ENCODE measurements at regions not wholly inside any gene's neighbourhood (a gene's known extent, or its start where the extent isn't known, plus 50 kb on each side); places are given as distances from the start of the nearest gene placed in this dataset.
A peak's percentile ranks its signal among the peaks of the same experiment; 100 is the strongest.
"Not testable (repeated sequence)": the region's sequence is repeated elsewhere in the genome, so short reads cannot be mapped to it uniquely, and the experiment has no call there.

DNA sequence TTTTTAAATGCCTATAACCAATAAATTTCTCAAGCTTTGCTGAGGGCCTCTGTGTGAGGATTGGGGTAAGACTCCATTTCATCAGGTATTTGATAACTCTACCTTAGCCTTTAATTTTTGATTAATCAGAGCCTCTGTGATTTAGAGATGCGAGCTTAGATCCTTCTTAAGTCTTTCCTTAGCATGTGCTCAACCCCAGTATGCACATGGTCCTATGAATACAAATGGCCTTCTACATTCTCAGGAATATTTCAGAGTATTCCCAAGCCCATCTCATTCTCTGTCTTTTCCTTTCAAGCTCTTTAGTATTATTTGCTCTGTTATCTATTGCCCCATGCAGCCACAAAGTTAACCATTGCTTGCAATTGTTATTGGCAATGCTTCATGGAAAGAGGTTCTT is 1407.7 kb downstream of the LRFN5 start:
- no peak for DNase-seq

DNA sequence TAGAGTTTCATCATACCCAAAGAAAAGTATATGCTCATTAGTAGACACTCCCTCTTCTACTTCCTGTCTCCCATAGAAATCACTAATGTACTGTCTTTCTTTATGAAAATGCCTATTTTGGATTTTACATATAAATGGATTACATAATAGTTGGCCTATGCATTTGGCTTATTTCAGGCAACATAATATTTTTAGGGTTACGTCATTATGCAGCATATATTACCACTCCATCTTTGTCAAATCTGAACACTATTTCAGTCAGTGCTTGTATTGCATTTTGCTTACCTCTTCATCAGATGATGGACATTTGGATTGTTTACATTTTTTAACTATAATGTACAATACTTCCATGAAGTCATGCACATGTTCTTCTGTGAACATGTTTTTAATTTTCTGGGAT is 1406.1 kb downstream of the LRFN5 start:
- DNase-seq = no peak

DNA sequence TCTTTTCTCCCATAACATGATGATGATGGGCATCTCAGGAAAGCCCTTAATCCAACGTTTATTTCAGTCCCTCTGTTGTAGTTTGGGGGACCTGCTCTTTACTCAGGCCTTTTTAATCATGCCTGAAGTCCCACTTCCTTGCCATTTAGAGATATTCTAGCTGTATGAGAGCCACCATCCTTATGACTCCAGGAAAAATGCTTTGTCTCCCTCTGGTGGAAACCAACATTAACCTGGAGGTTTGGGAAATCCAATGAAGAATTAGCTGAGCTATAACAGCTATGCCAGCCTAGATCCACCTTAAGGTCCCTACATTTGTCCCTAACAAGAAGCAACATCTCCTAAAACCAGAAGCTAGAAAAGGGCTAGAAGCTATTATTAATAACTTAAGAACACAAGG is 1399.1 kb downstream of the LRFN5 start:
- peak in 1 of 2 experiments; percentile 54 for DNase-seq

DNA sequence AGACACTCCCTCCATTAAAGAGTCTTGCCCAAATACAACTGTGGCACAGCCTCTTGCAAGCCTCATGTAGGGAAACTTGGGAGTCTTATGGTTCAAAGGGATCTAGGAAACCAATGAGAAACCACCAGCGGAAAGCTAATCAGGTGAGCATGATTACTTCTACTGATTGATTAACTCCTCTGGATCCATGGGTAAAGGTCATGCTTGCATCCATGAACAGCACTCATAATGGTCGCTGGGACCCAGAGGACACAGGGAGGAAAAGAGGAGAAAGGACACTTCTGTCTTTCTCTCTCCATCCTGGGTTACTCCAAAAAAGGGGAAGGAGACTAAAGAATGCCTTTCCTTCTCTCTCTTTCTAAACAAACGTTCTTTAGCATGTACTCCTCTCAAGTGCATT is 1397.2 kb downstream of the LRFN5 start:
- peak in 1 of 2 experiments; percentile 9 for DNase-seq

DNA sequence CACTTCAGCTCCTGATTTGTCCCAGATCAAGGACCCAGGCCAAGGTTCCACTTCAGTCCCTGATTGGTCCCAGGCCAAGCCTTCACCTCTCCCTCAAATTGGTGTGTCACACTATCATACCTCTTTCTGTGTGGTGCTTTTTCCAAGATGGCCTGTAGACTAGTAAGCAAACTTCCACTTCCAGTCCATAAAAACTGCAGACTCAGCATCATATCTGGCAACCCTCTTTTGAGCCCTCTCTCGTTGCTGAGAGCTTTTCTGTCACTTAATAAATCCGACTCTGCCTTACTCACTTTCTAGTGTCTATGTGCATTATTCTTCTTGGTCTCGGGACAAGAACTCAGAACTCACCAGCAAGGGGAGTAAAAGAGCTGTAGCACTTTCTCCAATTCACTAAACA is 1395.1 kb downstream of the LRFN5 start:
- no peak for DNase-seq

DNA sequence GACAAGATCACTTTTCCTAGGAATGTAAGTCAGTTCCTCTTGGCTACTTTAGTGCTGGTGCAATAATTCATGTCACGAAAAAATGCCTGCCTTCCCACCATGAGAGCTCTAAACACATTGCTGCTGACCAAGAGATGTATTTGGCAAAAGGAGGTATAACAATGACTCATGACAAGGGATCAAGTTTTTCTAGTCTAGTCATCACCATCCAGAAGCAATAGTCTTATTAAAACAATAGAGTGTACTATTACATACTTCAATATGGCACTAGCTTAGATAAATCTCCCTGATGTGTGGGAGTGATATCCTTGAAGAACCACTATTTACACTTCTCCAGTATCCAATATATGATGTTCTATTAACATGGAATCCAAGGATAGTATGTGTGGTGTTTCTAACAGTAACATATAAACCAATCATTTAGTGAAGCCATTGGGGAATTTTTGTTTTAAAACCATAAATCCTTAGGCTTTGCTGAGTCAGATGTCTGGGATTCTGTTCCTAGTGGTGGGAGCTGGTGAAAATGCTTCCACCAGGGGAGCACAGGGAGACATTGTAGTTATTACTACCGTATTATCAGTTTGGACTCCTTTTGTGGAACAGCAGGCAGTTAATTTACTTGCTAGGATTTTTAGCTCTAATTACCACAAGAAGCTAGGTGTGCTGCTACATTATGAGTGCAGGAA is 1387.5 kb downstream of the LRFN5 start:
- peak in 1 of 2 experiments; percentile 26 for DNase-seq

DNA sequence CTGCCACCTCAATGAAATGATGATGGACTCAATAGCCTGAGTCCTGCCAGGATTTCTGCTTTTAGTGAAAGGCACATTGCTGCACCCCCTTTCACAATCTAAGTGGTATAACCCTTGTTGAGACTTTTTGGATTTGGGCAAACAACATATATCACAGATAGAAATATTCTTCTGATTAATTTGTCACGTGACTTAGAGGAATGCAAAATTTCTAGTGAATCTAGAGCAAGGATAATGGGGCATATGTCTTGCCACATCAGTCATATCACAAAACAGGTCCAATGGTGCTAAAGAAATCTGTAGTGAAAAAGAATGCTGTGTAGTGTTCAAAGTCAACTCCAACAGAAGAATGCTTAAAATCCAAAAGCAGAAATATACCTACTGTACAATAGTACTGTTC is 1386.3 kb downstream of the LRFN5 start:
- DNase-seq = no peak

DNA sequence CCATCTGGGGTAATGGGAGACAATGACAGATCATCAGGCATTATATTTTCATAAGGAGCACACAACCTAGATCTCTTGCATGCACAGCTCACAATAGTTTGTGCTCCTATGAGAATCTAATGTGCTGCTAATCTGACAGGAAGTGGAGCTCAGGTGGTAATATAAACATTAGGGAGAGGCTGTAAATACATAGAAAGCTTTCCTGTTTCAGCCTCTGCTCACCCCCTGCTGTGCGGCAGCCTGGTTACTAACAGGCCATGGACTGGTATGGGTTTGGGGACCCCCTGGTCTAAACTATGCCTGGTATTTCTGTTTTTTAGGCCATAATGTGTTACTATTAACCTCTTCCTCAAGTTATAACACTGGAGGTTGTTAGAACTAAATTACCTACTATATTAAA is 1373.7 kb downstream of the LRFN5 start:
- no peak for DNase-seq

DNA sequence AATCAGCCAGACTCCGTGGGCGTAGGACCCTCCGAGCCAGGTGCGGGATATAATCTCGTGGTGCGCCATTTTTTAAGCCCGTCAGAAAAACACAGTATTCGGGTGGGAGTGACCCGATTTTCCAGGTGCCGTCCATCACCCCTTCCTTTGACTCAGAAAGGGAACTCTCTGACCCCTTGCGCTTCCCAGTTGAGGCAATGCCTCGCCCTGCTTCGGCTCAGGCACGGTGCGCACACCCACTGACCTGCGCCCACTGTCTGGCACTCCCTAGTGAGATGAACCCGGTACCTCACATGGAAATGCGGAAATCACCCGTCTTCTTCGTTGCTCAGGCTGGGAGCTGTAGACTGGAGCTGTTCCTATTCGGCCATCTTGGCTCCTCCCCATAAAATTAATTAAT is 1366.5 kb downstream of the LRFN5 start:
- DNase-seq = not testable (repeated sequence)

DNA sequence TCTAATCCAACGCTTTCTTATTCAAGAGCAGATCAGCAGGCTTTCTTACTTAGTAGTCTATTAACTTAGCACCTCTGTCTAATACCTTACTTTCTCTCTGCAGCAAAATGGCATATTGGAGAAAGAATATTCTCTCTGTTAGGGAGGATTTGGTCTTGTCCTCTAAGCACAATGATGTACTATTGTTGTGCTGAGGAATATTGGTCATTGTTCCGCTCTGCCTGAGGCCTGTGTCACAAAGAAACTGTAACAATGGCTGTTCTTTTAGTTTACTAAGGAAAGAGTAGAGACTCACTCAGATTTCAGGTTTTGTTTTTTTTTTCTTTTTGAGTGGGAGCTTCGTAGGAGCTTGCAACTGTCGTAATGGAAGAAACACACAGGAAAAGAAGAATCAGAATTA is 1358.8 kb downstream of the LRFN5 start:
- DNase-seq = no peak

DNA sequence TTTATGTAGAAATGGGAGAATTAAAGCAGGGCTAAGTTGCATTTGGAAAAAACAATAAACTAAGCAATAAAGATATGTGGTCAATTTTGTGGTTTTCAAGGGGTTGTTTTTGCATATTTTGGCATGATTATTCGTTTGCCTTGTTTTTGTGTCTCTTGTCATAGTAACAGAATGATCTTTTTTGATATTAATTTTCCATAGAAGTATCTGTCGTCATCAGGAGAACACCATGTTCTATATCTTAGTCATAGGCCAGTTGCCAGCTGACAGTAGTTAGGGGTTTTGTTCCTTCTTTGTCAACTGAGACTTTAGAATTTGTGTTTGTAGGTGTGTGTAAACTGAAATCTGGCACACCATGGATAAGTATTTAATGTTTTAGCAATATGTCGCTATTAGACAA is 1354.8 kb downstream of the LRFN5 start:
- no peak for DNase-seq

DNA sequence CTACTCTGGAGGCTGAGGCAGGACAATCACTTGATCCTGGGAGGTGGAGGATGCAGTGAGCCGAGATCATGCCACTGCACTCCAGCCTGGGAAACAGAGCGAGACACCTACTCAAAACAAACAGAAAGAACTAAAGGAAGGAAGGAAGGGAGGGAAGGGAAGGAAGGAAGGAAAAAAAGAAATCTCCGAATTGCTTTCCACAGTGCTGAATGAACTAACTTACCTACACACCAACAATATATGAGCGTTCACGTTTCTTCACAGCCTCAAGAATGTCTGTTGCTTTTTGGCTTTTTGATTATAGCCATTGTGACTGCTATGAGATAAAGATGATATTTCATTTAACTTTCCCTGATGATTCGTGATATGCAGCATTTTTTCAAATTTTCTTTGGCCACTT is 1343.7 kb downstream of the LRFN5 start:
- no peak for DNase-seq

DNA sequence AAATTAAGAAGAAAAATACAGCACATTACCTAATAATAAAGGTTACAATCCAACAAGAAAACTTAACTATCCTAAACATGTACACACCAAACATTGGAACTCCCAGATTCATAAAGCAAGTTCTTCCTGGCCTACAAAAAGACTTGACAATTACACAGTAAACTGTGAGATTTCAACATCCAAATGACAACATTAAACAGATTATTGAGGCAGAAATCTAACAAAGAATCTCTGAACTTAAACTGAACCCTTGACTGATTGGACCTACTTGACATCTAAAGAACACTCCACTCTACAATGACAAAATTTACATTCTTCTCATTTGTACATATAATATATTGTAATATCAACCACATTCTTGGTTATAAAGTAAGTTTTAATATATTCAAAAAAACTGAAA is 1341.3 kb downstream of the LRFN5 start:
- DNase-seq = no peak

DNA sequence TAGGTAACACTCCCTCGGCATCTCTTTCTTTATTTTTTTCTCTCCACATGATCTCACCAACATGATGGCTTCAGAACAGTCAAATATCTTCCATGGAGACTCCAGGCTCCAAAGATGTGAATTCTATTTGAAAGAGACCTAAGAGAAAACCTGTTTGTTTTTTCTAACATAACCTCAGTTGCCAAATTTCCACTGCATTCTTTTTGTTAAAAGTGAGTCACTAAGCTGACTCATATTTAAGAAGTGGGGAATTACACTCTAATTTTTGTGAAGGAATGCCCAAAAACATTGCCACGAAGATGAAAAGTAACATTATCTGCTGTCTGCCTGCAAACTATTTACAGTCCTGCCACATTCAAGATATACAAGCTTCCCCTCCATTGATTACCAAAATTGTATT is 1337.6 kb downstream of the LRFN5 start:
- DNase-seq = no peak

DNA sequence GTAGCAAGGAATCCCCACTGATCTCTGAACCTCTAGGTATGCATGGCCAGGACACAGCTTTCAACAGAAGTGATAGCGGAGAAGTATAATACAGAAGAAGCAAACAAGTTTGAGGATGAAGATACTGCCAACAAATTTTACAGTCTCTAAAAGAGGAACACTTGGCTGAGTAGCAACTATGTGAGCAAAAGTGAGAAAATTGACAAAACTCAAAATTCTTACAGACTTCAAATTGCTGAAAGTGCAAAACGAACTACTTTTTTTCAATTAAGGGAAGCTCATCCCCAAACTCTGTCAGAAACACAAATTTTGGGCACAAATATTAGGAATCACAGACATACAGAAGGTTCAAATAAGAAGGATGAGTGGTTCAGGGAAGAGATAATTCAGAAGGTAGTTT is 1324.6 kb downstream of the LRFN5 start:
- no peak for DNase-seq

DNA sequence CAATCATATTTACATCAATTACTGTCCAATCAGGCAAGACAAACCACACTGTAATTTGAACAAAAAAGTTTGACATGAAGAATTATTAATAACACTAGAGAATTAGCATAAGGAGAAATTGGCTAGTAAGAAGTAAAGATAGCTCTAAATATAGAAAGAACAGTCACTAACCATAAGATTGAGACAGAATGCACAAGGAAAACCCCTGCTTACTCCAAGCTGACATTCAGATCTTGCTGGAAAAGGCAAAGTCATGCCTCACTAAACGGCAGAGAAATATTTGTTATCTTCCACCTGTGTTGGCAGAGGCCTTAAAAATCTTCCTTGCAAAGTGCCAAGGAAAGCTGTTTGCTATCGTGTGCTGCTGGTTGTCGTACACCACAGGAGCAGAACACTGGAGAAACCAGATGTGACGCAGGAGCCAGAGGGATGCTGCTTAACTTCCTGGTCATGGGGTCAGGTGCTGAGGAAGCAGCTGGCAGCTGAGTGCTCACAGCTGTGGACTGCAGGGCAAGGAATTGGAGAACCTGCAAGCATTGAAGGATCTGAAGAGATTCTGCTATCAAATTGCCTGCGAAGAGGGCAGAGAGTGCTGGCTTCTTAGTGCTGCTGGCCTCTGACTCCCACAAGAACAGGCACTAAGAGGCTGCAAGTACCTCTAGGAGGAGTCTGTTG is 1323.3 kb downstream of the LRFN5 start:
- DNase-seq = peak; percentile 54 to 95

DNA sequence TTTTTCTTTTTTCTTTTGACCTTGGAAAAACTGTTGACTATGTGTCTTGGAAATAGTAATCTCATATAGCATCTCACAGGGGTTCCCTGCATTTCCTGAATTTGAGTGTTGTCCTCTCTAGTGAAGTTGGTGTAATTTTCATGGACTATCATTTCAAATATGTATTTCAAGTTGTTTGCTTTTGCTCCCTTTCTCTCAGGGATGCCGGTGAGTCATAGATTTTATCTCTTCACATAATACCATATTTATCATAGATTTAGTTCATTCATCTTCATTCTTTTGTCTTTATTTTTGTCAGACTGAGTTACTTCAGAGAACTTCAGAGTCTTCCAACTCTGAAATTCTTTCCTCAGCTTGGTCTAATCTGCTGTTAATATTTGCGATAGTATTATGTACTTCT is 1320.6 kb downstream of the LRFN5 start:
- no peak for DNase-seq

DNA sequence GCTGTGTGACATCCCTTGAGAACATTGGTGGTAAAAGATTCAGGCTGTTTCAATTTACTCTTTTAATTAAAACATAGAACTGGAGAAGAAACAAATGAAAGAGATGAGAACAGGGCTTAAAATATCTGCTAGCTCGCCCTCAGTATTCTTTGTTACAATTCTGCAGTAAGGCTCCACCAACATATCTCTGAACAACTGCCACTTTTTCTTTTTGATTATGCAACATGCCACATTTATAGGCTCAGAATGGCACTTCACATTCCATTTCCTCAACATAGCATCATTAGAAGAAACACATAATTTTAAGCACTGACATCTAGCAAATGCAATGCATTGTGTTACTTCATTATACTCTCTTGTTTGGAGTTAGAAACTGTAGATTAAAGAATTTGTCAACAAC is 1315.2 kb downstream of the LRFN5 start:
- DNase-seq = no peak

DNA sequence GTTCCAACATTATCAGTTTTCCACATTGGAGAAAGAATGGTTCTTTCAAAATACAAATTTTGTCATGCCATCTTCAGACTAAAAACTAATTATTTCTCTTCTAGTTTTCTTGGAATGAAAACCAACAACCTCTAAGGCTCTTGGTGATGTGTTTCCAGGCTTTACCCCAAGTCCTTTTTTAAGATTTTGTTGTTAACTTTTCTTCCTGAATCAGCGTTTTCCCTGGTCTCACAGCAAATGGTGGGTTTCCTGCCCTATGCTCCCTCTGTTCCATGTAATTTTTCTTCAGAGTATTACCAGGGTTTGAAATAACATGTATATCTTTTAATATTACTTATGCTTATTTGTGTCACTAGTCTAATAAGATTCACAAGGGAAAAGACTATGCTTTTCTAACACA is 1311.9 kb downstream of the LRFN5 start:
- DNase-seq = no peak

DNA sequence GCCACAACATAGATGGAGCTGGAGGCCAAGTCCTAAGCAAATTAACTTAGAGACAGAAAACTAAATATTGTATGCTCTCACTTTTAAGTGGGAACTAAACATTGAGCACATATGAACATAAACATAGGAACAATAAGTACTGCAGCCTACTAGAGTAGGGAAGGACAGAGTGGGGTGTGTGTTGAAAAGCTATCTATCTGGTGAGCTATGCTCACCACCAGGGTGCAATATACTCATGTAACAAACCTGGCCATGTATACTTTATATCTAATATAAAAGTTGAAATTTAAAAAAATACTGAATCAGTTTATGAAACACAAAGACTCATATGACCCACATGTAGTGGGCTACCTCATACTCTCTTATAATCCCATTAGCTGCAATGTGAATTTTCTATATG is 1305.0 kb downstream of the LRFN5 start:
- no peak for DNase-seq

DNA sequence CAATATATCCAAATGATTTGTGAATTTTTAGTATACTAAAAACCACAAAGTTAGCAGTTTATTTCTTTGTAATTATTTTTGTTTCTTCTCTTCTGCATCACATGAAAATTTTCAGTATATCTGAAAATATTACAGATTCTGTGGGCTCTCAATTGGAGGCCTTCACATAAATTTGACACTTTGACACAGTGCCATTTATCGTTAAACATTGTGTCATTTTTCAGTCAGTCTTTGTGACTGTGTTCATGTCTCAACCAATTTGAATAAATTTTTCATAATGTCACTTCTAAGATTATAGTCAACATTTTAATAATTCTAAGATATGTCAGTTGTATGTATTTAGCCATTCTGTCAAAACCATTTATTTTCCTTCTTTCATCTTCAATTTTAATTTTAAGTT is 1303.0 kb downstream of the LRFN5 start:
- DNase-seq = no peak

DNA sequence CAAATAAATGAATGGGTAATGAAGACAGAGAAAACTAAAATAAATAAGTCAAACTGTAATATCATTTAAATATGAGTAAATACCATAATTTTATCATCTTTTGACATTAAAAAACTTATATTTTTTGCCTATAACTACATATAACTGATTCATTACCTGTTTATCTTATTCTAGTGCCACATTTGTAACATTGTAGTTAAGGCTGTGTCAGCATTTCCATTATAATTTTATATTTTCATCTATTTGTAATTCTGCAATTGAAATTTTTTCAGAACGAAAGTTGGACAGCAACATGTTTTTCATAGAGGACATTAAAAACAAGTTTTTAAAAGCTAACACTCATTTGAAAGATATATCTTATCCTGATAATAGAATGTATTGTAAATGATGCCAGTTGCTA is 1286.5 kb downstream of the LRFN5 start:
- DNase-seq = no peak

DNA sequence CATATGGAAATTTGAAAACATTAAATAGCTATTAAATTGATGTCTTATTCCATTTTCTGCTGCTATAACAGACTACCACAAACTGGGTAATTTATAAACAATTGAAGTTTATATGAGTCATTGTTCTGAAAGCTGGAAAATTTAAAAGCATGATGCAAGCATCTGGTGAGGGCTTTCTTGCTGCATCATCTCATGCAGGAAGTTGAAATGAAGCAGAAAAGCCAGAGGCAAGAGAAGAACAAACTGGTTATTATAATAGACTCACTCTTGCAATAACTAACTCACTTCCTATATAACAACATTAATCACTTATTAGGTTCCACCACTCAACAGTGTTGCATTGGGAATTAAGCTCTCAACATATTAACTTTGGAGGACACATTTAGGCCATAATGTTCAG is 1277.4 kb downstream of the LRFN5 start:
- DNase-seq = no peak

DNA sequence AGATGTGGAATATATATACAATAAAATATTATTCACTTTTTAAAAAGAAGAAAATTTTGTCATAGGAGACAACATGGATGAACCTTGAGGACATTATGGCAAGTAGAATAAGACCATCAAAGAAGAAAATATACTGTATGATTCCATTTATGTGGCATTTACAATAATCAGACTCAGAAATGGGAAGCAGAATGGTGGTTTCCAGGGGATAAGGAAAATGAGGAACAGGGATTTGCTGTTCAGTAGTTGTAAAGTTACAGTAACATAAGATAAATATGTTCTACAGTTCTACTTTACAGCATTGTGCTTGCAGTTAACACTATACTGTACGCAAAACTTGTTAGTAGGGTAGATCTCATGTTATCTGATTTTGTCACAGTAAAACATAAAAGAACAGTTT is 1271.0 kb downstream of the LRFN5 start:
- no peak for DNase-seq

DNA sequence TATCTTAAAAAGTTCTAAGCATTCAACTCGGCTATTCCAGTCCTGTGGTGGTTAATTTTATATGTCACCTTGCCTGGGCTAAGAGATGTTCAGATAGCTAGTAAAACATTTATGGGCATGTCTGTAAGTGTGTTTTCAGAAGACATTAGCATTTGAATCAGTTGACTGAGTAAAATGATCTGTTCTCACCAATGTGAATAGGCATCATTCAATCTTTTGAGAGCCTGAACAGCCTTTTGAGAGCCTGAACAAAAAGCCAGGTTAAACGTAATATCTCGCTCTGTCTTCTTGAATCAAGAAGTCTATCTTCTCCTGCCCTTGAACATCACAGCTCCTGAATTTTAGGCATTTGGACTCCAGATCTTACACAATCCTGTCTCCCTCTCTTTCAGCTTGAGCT is 1266.1 kb downstream of the LRFN5 start:
- DNase-seq = no peak

All from NCI-H524 (cell line).